HEK293 (cell line): ENCODE measurements at regions not wholly inside any gene's neighbourhood (a gene's known extent, or its start where the extent isn't known, plus 50 kb on each side); places are given as distances from the start of the nearest gene placed in this dataset.

Experiments
- EGR2 ChIP-seq: fragments of 450-650 bp; formaldehyde crosslinking; IDR thresholded peaks from 2 replicates; pipeline ENCODE4 v1.5.1; 2016; ENCODE audit warnings: low read depth, missing biosample characterization, missing genetic modification characterization
- TCF7L2 ChIP-seq: IDR thresholded peaks from 2 replicates; pipeline ENCODE4 v1.6.1; 2011; ENCODE audit warnings: low read depth, mild to moderate bottlenecking, inconsistent platforms, low read length, moderate library complexity, borderline replicate concordance
- YY1 ChIP-seq: fragments of 450-650 bp; formaldehyde crosslinking; IDR thresholded peaks from 2 replicates; pipeline ENCODE4 v1.5.1; 2018; ENCODE audit warnings: missing biosample characterization, missing genetic modification characterization
- ZNF133 ChIP-seq: fragments of 450-650 bp; formaldehyde crosslinking; IDR thresholded peaks from 2 replicates; pipeline ENCODE4 v1.5.1; 2016; ENCODE audit warnings: missing biosample characterization, missing genetic modification characterization
- ZNF138 ChIP-seq: fragments of 450-650 bp; formaldehyde crosslinking; IDR thresholded peaks from 2 replicates; pipeline ENCODE4 v1.5.1; 2016; ENCODE audit warnings: missing biosample characterization, missing genetic modification characterization, borderline replicate concordance
- ZNF155 ChIP-seq: fragments of 450-650 bp; formaldehyde crosslinking; IDR thresholded peaks from 2 replicates; pipeline ENCODE4 v1.5.1; 2016; ENCODE audit warnings: missing biosample characterization, missing genetic modification characterization
- ZNF501 ChIP-seq: fragments of 450-650 bp; formaldehyde crosslinking; IDR thresholded peaks from 2 replicates; pipeline ENCODE4 v1.5.1; 2016; ENCODE audit warnings: missing biosample characterization, missing genetic modification characterization
- ZNF585B ChIP-seq: fragments of 450-650 bp; formaldehyde crosslinking; IDR thresholded peaks from 2 replicates; pipeline ENCODE4 v1.5.1; 2016; ENCODE audit warnings: missing biosample characterization, missing genetic modification characterization
- TF ChIP-seq, protein P1 (sequence below): fragments of 450-650 bp; formaldehyde crosslinking; IDR thresholded peaks from 2 replicates; pipeline ENCODE4 v1.5.1; 2016; ENCODE audit warnings: missing biosample characterization, missing genetic modification characterization

- no peak for TF ChIP-seq YY1
- TF ChIP-seq EGR2 (tag by site-specific recombination), result no peak
- TF ChIP-seq ZNF138 (tag by site-specific recombination), result no peak
- no peak for TF ChIP-seq ZNF133 (tag by site-specific recombination)
- no peak for TF ChIP-seq ZNF155 (tag by site-specific recombination)
- TF ChIP-seq ZNF501, result no peak
- TF ChIP-seq TCF7L2, result no peak
- TF ChIP-seq ZNF585B (tag by site-specific recombination), result no peak
- TF ChIP-seq, protein P1, sequence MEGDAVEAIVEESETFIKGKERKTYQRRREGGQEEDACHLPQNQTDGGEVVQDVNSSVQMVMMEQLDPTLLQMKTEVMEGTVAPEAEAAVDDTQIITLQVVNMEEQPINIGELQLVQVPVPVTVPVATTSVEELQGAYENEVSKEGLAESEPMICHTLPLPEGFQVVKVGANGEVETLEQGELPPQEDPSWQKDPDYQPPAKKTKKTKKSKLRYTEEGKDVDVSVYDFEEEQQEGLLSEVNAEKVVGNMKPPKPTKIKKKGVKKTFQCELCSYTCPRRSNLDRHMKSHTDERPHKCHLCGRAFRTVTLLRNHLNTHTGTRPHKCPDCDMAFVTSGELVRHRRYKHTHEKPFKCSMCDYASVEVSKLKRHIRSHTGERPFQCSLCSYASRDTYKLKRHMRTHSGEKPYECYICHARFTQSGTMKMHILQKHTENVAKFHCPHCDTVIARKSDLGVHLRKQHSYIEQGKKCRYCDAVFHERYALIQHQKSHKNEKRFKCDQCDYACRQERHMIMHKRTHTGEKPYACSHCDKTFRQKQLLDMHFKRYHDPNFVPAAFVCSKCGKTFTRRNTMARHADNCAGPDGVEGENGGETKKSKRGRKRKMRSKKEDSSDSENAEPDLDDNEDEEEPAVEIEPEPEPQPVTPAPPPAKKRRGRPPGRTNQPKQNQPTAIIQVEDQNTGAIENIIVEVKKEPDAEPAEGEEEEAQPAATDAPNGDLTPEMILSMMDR, result no peak
Measured at GRCh38 chr15:63450884-63451225, 53.5 kb upstream of the USP3 start.
